H1 (cell line): ENCODE measurements at regions not wholly inside any gene's neighbourhood (a gene's known extent, or its start where the extent isn't known, plus 50 kb on each side); places are given as distances from the start of the nearest gene placed in this dataset.

ENCODE experiments used
- CTCF ChIA-PET: fragments of 300-600 bp; sonication (Branson Sonifier 250); formaldehyde crosslinking; loops from one replicate; lab custom pipeline; 2021; ENCODE audit not compliant: partially characterized antibody; lab: Charles Lee
- POLR2A ChIA-PET: fragments of 300-600 bp; sonication (Branson Sonifier 250); formaldehyde crosslinking; loops from one replicate; lab custom pipeline; 2021; ENCODE audit warnings: inconsistent platforms; ENCODE audit not compliant: partially characterized antibody; lab: Charles Lee
- DNase-seq, 2 experiments: peaks; one replicate each; pipeline versions ENCODE4 v3.0.0 to v3.0.0-alpha.2; 2010 to 2022; ENCODE audit warnings: low spot score in 2 of 2, low read depth in 1 of 2, mixed read lengths in 1 of 2
- FAIRE-seq: peaks from 2 replicates; lab custom pipeline; 2011; peaks lifted over from hg19 to GRCh38; lab: Jason Lieb, UNC
- H2AFZ ChIP-seq: 2 replicates; pipeline ENCODE4 v1.8.1; 2012; ENCODE audit warnings: low read length, inconsistent platforms
- H2AK5ac ChIP-seq: 2 replicates; pipeline ENCODE4 v1.6.1; 2013; ENCODE audit warnings: low read depth, low read length
- H2BK120ac ChIP-seq: replicated peaks from 2 replicates; pipeline ENCODE3; 2013; ENCODE audit warnings: low read depth, low read length, inconsistent platforms
- H2BK12ac ChIP-seq: 2 replicates; pipeline ENCODE4 v1.6.1; 2013; ENCODE audit warnings: low read depth, low read length
- H2BK15ac ChIP-seq: 2 replicates; pipeline ENCODE4 v1.6.1; 2013; ENCODE audit warnings: low read length
- H2BK20ac ChIP-seq: 2 replicates; pipeline ENCODE4 v1.6.1; 2013; ENCODE audit warnings: low read length
- H2BK5ac ChIP-seq: 2 replicates; pipeline ENCODE4 v1.6.1; 2013; ENCODE audit warnings: low read depth, low read length
- H3K14ac ChIP-seq: 2 replicates; pipeline ENCODE4 v1.6.1; 2013; ENCODE audit warnings: inconsistent platforms; ENCODE audit not compliant: insufficient read length
- H3K18ac ChIP-seq: 2 replicates; pipeline ENCODE4 v1.6.1; 2013; ENCODE audit warnings: low read length; ENCODE audit errors: extremely low read depth
- H3K23ac ChIP-seq: 2 replicates; pipeline ENCODE4 v1.6.1; 2013; ENCODE audit warnings: inconsistent platforms; ENCODE audit not compliant: insufficient read length
- H3K23me2 ChIP-seq: 2 replicates; pipeline ENCODE4 v1.6.1; 2013; ENCODE audit warnings: low read depth, low read length
- H3K27ac ChIP-seq: 2 replicates; pipeline ENCODE4 v1.6.1; 2011; ENCODE audit warnings: low read depth, low read length, inconsistent platforms
- H3K27me3 ChIP-seq, 4 experiments: replicated peaks in 1 of 4; 1 replicate in 1 of 4; 2 replicates in 3 of 4; pipeline versions ENCODE4 v1.6.1 to v1.8.1; 2011 to 2013; ENCODE audit warnings: low read length in 3 of 4, mild to moderate bottlenecking in 3 of 4, inconsistent platforms in 2 of 4, mixed read lengths in 2 of 4, moderate library complexity in 1 of 4; ENCODE audit not compliant: control insufficient read depth in 3 of 4, insufficient read depth in 3 of 4; ENCODE audit errors: extremely low read depth in 1 of 4
- H3K36me3 ChIP-seq, 4 experiments: 2 replicates each; pipeline versions ENCODE4 v1.6.1 to v1.8.1; 2011 to 2013; ENCODE audit warnings: mild to moderate bottlenecking in 4 of 4, low read length in 3 of 4, moderate library complexity in 2 of 4, control low read depth in 1 of 4, inconsistent platforms in 1 of 4; ENCODE audit not compliant: insufficient read depth in 4 of 4, control insufficient read depth in 2 of 4
- H3K4ac ChIP-seq: replicated peaks from 2 replicates; pipeline ENCODE3; 2013; ENCODE audit warnings: low read length, low read depth, mixed read lengths, inconsistent platforms; ENCODE audit not compliant: insufficient read length
- H3K4me1 ChIP-seq, 4 experiments: replicated peaks in 1 of 4; 1 replicate in 1 of 4; 2 replicates in 3 of 4; pipeline versions ENCODE4 v1.6.1 to v1.8.1; 2011 to 2013; ENCODE audit warnings: low read length in 3 of 4, inconsistent platforms in 2 of 4, mixed read lengths in 1 of 4; ENCODE audit not compliant: insufficient read depth in 4 of 4, control insufficient read depth in 3 of 4
- H3K4me2 ChIP-seq, 2 experiments: 2 replicates each; pipeline versions ENCODE4 v1.6.1 to v1.8.1; 2011 to 2013; ENCODE audit warnings: low read depth in 2 of 2, low read length in 2 of 2, control low read depth in 1 of 2, inconsistent platforms in 1 of 2, mild to moderate bottlenecking in 1 of 2; ENCODE audit not compliant: insufficient read depth in 1 of 2
- H3K4me3 ChIP-seq, 4 experiments: fragments of 200-600, 300-600 bp in 1 of 4; sonication (generic), shearing (Covaris generic), sonication (Bioruptor Twin) in 1 of 4; 2 replicates each; pipeline versions ENCODE4 v1.5.1 to v1.8.1; 2011 to 2016; ENCODE audit warnings: low read length in 4 of 4, low read depth in 3 of 4, control low read depth in 2 of 4, inconsistent platforms in 2 of 4, mild to moderate bottlenecking in 2 of 4, mixed read lengths in 1 of 4, moderate library complexity in 1 of 4; ENCODE audit not compliant: insufficient read depth in 2 of 4; ENCODE audit errors: extremely low read depth in 1 of 4
- H3K56ac ChIP-seq: replicated peaks from 2 replicates; pipeline ENCODE3; 2013; ENCODE audit warnings: low read depth, mild to moderate bottlenecking, mixed read lengths, low read length, inconsistent platforms; ENCODE audit not compliant: insufficient read length
- H3K79me1 ChIP-seq: 2 replicates; pipeline ENCODE4 v1.6.1; 2013; ENCODE audit warnings: low read depth, low read length, control low read depth
- H3K79me2 ChIP-seq, 2 experiments: 2 replicates each; pipeline versions ENCODE4 v1.6.1 to v1.8.1; 2012 to 2013; ENCODE audit warnings: low read length in 2 of 2, mild to moderate bottlenecking in 2 of 2, inconsistent platforms in 1 of 2; ENCODE audit not compliant: insufficient read depth in 2 of 2, control insufficient read depth in 1 of 2
- H3K9ac ChIP-seq, 4 experiments: replicated peaks in 1 of 4; 1 replicate in 1 of 4; 2 replicates in 3 of 4; pipeline versions ENCODE4 v1.6.1 to v1.8.1; 2011 to 2013; ENCODE audit warnings: low read depth in 3 of 4, low read length in 3 of 4, control low read depth in 2 of 4, mild to moderate bottlenecking in 2 of 4, moderate library complexity in 2 of 4, inconsistent platforms in 1 of 4; ENCODE audit errors: extremely low read depth in 1 of 4
- H3K9me3 ChIP-seq, 2 experiments: 2 replicates each; pipeline versions ENCODE4 v1.6.1 to v1.8.1; 2012 to 2013; ENCODE audit warnings: mild to moderate bottlenecking in 2 of 2, moderate library complexity in 2 of 2, control low read depth in 1 of 2, inconsistent platforms in 1 of 2, low read depth in 1 of 2, low read length in 1 of 2, mixed read lengths in 1 of 2; ENCODE audit not compliant: insufficient read depth in 2 of 2
- H4K20me1 ChIP-seq, 2 experiments: replicated peaks in 1 of 2; 2 replicates each; pipeline versions ENCODE3 to v1.8.1; 2011 to 2013; ENCODE audit warnings: inconsistent platforms in 2 of 2, low read length in 2 of 2, mild to moderate bottlenecking in 1 of 2; ENCODE audit not compliant: insufficient read depth in 2 of 2, control insufficient read depth in 1 of 2
- H4K5ac ChIP-seq: 2 replicates; pipeline ENCODE4 v1.6.1; 2013; ENCODE audit warnings: low read length, low read depth, mixed read lengths, inconsistent platforms; ENCODE audit not compliant: insufficient read length
- H4K8ac ChIP-seq: 2 replicates; pipeline ENCODE4 v1.8.0; 2013; ENCODE audit warnings: mild to moderate bottlenecking, moderate library complexity, low read length, inconsistent platforms; ENCODE audit not compliant: insufficient read depth; ENCODE audit errors: extremely low read depth
- H4K91ac ChIP-seq: replicated peaks from 2 replicates; pipeline ENCODE3; 2013; ENCODE audit warnings: low read length, mixed read lengths, inconsistent platforms; ENCODE audit not compliant: insufficient read length
- CHD2 ChIP-seq: IDR thresholded peaks from 2 replicates; pipeline ENCODE4 v1.6.1; 2012; ENCODE audit warnings: low read length, improper control_type of control experiment
- CTBP2 ChIP-seq: IDR thresholded peaks from 2 replicates; pipeline ENCODE4 v1.7.0; 2011; ENCODE audit warnings: borderline replicate concordance, mild to moderate bottlenecking, moderate library complexity, mixed read lengths, low read length; ENCODE audit not compliant: insufficient read depth, insufficient read length
- EZH2 ChIP-seq: fragments of 200-600 bp; sonication (generic); IDR thresholded peaks from 2 replicates; pipeline ENCODE4 v1.7.1; 2012; ENCODE audit warnings: low read depth, mild to moderate bottlenecking, moderate library complexity, low read length, inconsistent platforms; ENCODE audit not compliant: severe bottlenecking
- HDAC6 ChIP-seq: IDR thresholded peaks from one replicate; pipeline ENCODE4 v1.7.1; 2012; ENCODE audit warnings: low read depth, mild to moderate bottlenecking, inconsistent platforms, low read length, moderate library complexity
- KDM4A ChIP-seq: IDR thresholded peaks from one replicate; pipeline ENCODE4 v1.7.1; 2012; ENCODE audit warnings: low read depth, mild to moderate bottlenecking, moderate library complexity, low read length, inconsistent platforms; ENCODE audit not compliant: severe bottlenecking
- KDM5A ChIP-seq: fragments of 200-600 bp; IDR thresholded peaks from 2 replicates; pipeline ENCODE4 v1.7.1; 2012; ENCODE audit warnings: mild to moderate bottlenecking, low read length, inconsistent platforms, mixed read lengths
- MAFK ChIP-seq: IDR thresholded peaks from 2 replicates; pipeline ENCODE4 v1.6.1; 2012; ENCODE audit warnings: low read depth, mild to moderate bottlenecking, improper control_type of control experiment, low read length
- NRF1 ChIP-seq: IDR thresholded peaks from 2 replicates; pipeline ENCODE4 v1.6.1; 2011; ENCODE audit warnings: mild to moderate bottlenecking, low read depth, low read length, improper control_type of control experiment
- TBP ChIP-seq: IDR thresholded peaks from 2 replicates; pipeline ENCODE4 v1.6.1; 2011; ENCODE audit warnings: low read depth, low read length, improper control_type of control experiment
- TCF12 ChIP-seq: IDR thresholded peaks from 2 replicates; pipeline ENCODE4 v1.6.1; 2011; ENCODE audit warnings: low read depth, mild to moderate bottlenecking, low read length
- WGBS, 2 experiments: shearing (Covaris generic) in 1 of 2; methylation state at CpG; one replicate each; pipeline versions ENCODE4 v1.1.6 to v1.1.7; 2013 to 2015; ENCODE audit warnings: low lambda C conversion rate in 2 of 2, mixed read lengths in 2 of 2, inconsistent platforms in 1 of 2, low coverage in 1 of 2, missing lambda C conversion rate in 1 of 2; ENCODE audit not compliant: insufficient replicate concordance in 2 of 2, insufficient coverage in 1 of 2, insufficient read length in 1 of 2; ENCODE audit errors: extremely low coverage in 1 of 2, missing lambda C conversion rate in 1 of 2; 5-methylcytosine and 5-hydroxymethylcytosine counted together
- TF ChIP-seq, protein P1 (sequence below): IDR thresholded peaks from 2 replicates; pipeline ENCODE4 v1.6.1; 2012; ENCODE audit warnings: low read length, inconsistent platforms

GRCh38 chr11:15579287-15580001, 464.7 kb downstream of the INSC start:
- Histone ChIP-seq H3K4me1 (no peaks in the 10 kb centered on the region), H4K8ac (no peak overlapping the region), H3K79me2 (no peaks in the 10 kb centered on the region), H3K4ac (no peak overlapping the region), H2AK5ac (no peak overlapping the region), H2BK120ac (no peak overlapping the region), H3K14ac (no peak overlapping the region), H2BK12ac (no peak overlapping the region), H3K79me1 (no peaks in the 10 kb centered on the region), H3K27ac (no peak overlapping the region), H3K23ac (no peak overlapping the region), H3K18ac (no peak overlapping the region), H2AFZ (no peak overlapping the region), H3K36me3 (no peaks in the 10 kb centered on the region), H4K5ac (no peak overlapping the region), H2BK15ac (no peak overlapping the region), H3K23me2 (no peaks in the 10 kb centered on the region), H2BK20ac (no peak overlapping the region), H2BK5ac (no peak overlapping the region), H3K9ac (no peak overlapping the region), H3K9me3 (no peaks in the 10 kb centered on the region), H3K27me3 (no peaks in the 10 kb centered on the region), H4K20me1 (no peaks in the 10 kb centered on the region), H3K56ac (no peak overlapping the region), H3K4me2 (no peak overlapping the region), H4K91ac (no peak overlapping the region), H3K4me3 (no peak overlapping the region)
- TF ChIP-seq TBP (no peak), CHD2 (no peak), KDM5A (no peak), CTBP2 (no peak), EZH2 (no peak), HDAC6 (no peak), TCF12 (no peak), MAFK (no peak), NRF1 (no peak), KDM4A (no peak)
- TF ChIP-seq, protein P1, sequence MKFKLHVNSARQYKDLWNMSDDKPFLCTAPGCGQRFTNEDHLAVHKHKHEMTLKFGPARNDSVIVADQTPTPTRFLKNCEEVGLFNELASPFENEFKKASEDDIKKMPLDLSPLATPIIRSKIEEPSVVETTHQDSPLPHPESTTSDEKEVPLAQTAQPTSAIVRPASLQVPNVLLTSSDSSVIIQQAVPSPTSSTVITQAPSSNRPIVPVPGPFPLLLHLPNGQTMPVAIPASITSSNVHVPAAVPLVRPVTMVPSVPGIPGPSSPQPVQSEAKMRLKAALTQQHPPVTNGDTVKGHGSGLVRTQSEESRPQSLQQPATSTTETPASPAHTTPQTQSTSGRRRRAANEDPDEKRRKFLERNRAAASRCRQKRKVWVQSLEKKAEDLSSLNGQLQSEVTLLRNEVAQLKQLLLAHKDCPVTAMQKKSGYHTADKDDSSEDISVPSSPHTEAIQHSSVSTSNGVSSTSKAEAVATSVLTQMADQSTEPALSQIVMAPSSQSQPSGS = no peak
- 82% methylated on average over 12 of the region's 12 CpGs; no CpG with 5 or more reads in 1 of the 2 experiments for WGBS, 2 experiments
- no peak for DNase-seq
- no peak for FAIRE-seq
- ChIA-PET CTCF (interaction anchor here (1.0 to 1.2 kb wide), 2 partner anchors 14 to 252 kb away, joined by 3 to 4 read pairs; no protein-coding TSS in a partner anchor), POLR2A (no interaction called here)
